Upper lobe of left lung (tissue), 4 donors: ENCODE measurements at regions not wholly inside any gene's neighbourhood (a gene's known extent, or its start where the extent isn't known, plus 50 kb on each side); places are given as distances from the start of the nearest gene placed in this dataset.

Experiments
- EP300 ChIP-seq, 4 donors: sonication (generic); formaldehyde crosslinking; IDR thresholded peaks; one replicate each; pipeline ENCODE4 v1.5.1; 2017; ENCODE audit warnings: antibody characterized with exemption in 4 of 4, control low read depth in 2 of 4
- TF ChIP-seq, protein P1 (sequence below), 6 experiments: fragments of 450-650 bp in 4 of 6; fragments of 200-600 bp in 2 of 6; sonication (generic) in 2 of 6; IDR thresholded peaks; one replicate each; pipeline ENCODE4 v1.5.1; 2016 to 2019; ENCODE audit warnings: antibody characterized with exemption in 6 of 6

DNA sequence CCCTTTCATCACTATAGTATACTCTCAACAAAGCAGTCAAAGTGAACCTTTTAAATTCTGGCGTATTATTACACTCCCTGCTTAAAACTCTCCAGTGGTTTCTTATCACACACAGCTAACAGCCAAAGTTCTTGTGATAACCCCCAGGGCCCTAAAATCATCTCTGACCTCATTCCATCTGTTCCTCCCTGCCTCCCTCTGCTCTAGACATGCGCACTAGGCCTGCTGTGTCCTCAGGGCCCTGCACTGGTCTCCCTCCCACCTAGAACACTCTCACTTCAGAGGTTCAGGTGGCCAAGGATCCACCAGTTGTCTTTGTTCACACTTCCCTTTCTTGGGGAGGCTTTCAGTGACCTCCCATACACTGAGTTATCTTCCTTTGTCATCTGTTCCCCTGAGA lies 603.4 kb downstream of the DSC3 start:
- no peak for TF ChIP-seq EP300 (IDR thresholded peaks at IDR 0.05)
- TF ChIP-seq, protein P1, sequence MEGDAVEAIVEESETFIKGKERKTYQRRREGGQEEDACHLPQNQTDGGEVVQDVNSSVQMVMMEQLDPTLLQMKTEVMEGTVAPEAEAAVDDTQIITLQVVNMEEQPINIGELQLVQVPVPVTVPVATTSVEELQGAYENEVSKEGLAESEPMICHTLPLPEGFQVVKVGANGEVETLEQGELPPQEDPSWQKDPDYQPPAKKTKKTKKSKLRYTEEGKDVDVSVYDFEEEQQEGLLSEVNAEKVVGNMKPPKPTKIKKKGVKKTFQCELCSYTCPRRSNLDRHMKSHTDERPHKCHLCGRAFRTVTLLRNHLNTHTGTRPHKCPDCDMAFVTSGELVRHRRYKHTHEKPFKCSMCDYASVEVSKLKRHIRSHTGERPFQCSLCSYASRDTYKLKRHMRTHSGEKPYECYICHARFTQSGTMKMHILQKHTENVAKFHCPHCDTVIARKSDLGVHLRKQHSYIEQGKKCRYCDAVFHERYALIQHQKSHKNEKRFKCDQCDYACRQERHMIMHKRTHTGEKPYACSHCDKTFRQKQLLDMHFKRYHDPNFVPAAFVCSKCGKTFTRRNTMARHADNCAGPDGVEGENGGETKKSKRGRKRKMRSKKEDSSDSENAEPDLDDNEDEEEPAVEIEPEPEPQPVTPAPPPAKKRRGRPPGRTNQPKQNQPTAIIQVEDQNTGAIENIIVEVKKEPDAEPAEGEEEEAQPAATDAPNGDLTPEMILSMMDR (IDR thresholded peaks at IDR 0.05), result no peak
